ENCODE measurements at regions not wholly inside any gene's neighbourhood (a gene's known extent, or its start where the extent isn't known, plus 50 kb on each side); places are given as distances from the start of the nearest gene placed in this dataset.

- Histone ChIP-seq H3K4me1 (no peaks in the 10 kb centered on the region), H3K9me3 (peaks cover 0 to 13% (median 8%) of the 10 kb centered on the region in 8 donors), H3K27ac (no peak overlapping the region), H3K27me3 (replicated peaks in 1 of 7) (no peaks in the 10 kb centered on the region), H3K4me3 (no peak overlapping the region), H3K36me3 (no peaks in the 10 kb centered on the region)
- WGBS, 5 donors: 75 to 97% (median 84%) methylated on average over 1 of the region's 1 CpG
- no peak for DNase-seq
- intact Hi-C loops (cut with DNase I; ENCODE audit: low total_unique reads): no loop called here
- TF ChIP-seq POLR2A (IDR thresholded peaks at IDR 0.05) (no peak), CTCF (IDR thresholded peaks at IDR 0.05 in 8 of 11, conservative IDR thresholded peaks at IDR 0.05 in 3 of 11) (no peak), POLR2AphosphoS5 (IDR thresholded peaks at IDR 0.05) (no peak)
Observed at GRCh38 chr5:60162441-60162840, 268.9 kb upstream of the PDE4D start.

DNA sequence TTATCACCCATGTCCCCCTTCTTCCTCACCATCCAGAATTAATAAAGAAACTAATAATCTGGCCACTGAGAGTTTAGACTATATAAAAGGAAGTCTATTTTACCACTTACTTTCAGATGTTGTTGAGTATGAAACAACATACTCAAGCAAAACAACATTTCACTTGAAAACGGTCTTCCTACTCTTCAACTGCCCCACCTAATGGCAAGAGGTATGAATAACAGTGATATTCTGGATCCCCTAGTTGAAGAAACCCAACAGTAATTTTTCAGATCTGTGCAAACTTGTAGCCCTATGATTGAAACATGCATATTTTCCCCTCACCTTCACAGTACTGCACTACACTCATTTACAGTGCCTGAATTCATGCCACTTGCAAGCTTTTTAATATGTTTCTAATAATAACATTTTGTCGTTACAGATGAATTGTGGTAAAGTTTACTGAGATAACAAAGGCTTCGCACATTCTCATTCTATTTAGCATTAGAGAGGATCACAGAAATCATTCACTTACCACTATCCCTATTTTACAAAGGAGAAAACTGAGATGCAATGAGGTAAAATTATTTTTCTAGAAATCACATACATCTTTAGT, 267.9 kb upstream of the PDE4D start:
- no peak for DNase-seq
- intact Hi-C loops (cut with DNase I; ENCODE audit: low total_unique reads): no loop called here
- no peak overlapping the region for H3K27ac ChIP-seq
- H3K36me3 ChIP-seq: no peaks in the 10 kb centered on the region
- WGBS, 5 donors: 67 to 75% (median 68%) methylated on average over 3 of the region's 3 CpGs
- TF ChIP-seq CTCF (IDR thresholded peaks at IDR 0.05 in 8 of 11, conservative IDR thresholded peaks at IDR 0.05 in 3 of 11) (peak in 4 of 11 experiments; percentile 22 to 46 (median 36)), POLR2A (IDR thresholded peaks at IDR 0.05) (no peak), POLR2AphosphoS5 (IDR thresholded peaks at IDR 0.05) (no peak)
- H3K27me3 ChIP-seq (replicated peaks in 1 of 7): no peaks in the 10 kb centered on the region
- no peaks in the 10 kb centered on the region for H3K4me1 ChIP-seq
- H3K9me3 ChIP-seq: peaks cover 0 to 6% (median under 1%) of the 10 kb centered on the region in 8 donors
- no peak overlapping the region for H3K4me3 ChIP-seq

DNA sequence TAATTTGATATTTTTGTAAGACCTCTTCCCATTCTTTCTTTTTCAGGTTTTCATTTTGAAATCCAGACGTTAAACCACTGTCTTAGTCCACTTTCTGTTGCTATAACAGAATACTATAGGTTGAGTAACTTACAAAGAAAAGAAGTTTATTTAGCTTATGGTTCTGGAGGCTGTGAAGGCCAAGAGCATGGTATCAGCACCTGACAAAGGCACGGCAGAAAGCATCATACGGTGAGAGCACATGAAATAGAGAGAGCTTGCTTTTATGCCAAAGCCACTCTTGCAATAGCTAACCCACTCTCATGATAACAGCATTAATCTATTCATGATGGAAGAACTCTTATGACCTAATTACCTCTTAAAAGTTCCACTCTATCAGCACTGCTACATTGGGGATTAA, 255.6 kb upstream of the PDE4D start:
- Histone ChIP-seq H3K36me3 (no peaks in the 10 kb centered on the region), H3K27me3 (replicated peaks in 1 of 7) (no peaks in the 10 kb centered on the region), H3K27ac (no peak overlapping the region), H3K4me1 (no peaks in the 10 kb centered on the region), H3K4me3 (no peak overlapping the region), H3K9me3 (peaks cover 0 to 40% (median 12%) of the 10 kb centered on the region in 8 donors)
- WGBS, 5 donors: 49 to 85% (median 52%) methylated on average over 3 of the region's 3 CpGs
- TF ChIP-seq POLR2AphosphoS5 (IDR thresholded peaks at IDR 0.05) (no peak), POLR2A (IDR thresholded peaks at IDR 0.05) (no peak), CTCF (IDR thresholded peaks at IDR 0.05 in 8 of 11, conservative IDR thresholded peaks at IDR 0.05 in 3 of 11) (no peak)
- DNase-seq: no peak
- intact Hi-C loops (cut with DNase I; ENCODE audit: low total_unique reads): no loop called here

GRCh38 chr5:60148366-60148765, 254.8 kb upstream of the PDE4D start:
- no peak for DNase-seq
- H3K27ac ChIP-seq: no peak overlapping the region
- no peaks in the 10 kb centered on the region for H3K36me3 ChIP-seq
- TF ChIP-seq POLR2AphosphoS5 (IDR thresholded peaks at IDR 0.05): no peak
- TF ChIP-seq POLR2A (IDR thresholded peaks at IDR 0.05): no peak
- TF ChIP-seq CTCF (IDR thresholded peaks at IDR 0.05 in 8 of 11, conservative IDR thresholded peaks at IDR 0.05 in 3 of 11): no peak
- H3K9me3 ChIP-seq: peaks cover 0 to 40% (median 12%) of the 10 kb centered on the region in 8 donors
- intact Hi-C loops (cut with DNase I; ENCODE audit: low total_unique reads): no loop called here
- H3K4me3 ChIP-seq: no peak overlapping the region
- no peaks in the 10 kb centered on the region for H3K4me1 ChIP-seq
- 81 to 93% (median 88%) methylated on average over 1 of the region's 1 CpG for WGBS, 5 donors
- H3K27me3 ChIP-seq (replicated peaks in 1 of 7): no peaks in the 10 kb centered on the region

All from spleen (tissue), 11 donors.